PFSK-1 (cell line): ENCODE measurements at regions not wholly inside any gene's neighbourhood (a gene's known extent, or its start where the extent isn't known, plus 50 kb on each side); places are given as distances from the start of the nearest gene placed in this dataset.

Experiments
- POLR2AphosphoS5 ChIP-seq: IDR thresholded peaks from 2 replicates; pipeline ENCODE4 v1.6.1; 2012; ENCODE audit warnings: low read depth, mild to moderate bottlenecking, control low read depth, low read length, moderate library complexity
- REST ChIP-seq, 2 experiments: IDR thresholded peaks; 2 replicates each; pipeline versions ENCODE4 v1.6.1 to v1.8.0; 2011 to 2012; ENCODE audit warnings: low read depth in 2 of 2, low read length in 2 of 2, control low read depth in 1 of 2, inconsistent platforms in 1 of 2, mild to moderate bottlenecking in 1 of 2, moderate library complexity in 1 of 2; ENCODE audit not compliant: insufficient read depth in 1 of 2
- SIN3A ChIP-seq: IDR thresholded peaks from 2 replicates; pipeline ENCODE4 v1.6.1; 2012; ENCODE audit warnings: mild to moderate bottlenecking, low read length, moderate library complexity, borderline replicate concordance; ENCODE audit not compliant: insufficient read depth
- TAF1 ChIP-seq: IDR thresholded peaks from 2 replicates; pipeline ENCODE4 v1.6.1; 2012; ENCODE audit warnings: low read length, control low read depth, borderline replicate concordance; ENCODE audit not compliant: insufficient read depth

GRCh38 chr5:74550927-74551326, 89.6 kb downstream of the ENC1 start:
- no peak for TF ChIP-seq TAF1
- TF ChIP-seq POLR2AphosphoS5 = no peak
- no peak for TF ChIP-seq SIN3A
- TF ChIP-seq REST (IDR thresholded peaks at IDR 0.05; ENCODE audit: insufficient read depth in 1 of 2, low read depth in 2 of 2, low read length in 2 of 2) = no peak
